ENCODE measurements at regions not wholly inside any gene's neighbourhood (a gene's known extent, or its start where the extent isn't known, plus 50 kb on each side); places are given as distances from the start of the nearest gene placed in this dataset.

GRCh38 chr2:160664603-160665140 is 171.1 kb upstream of the RBMS1 start:
- no peaks in the 10 kb centered on the region for H3K36me3 ChIP-seq
- peaks cover 5 to 6% of the 10 kb centered on the region in 2 donors for H3K4me1 ChIP-seq
- H3K9me3 ChIP-seq, result no peaks in the 10 kb centered on the region
- no peaks in the 10 kb centered on the region for H3K27me3 ChIP-seq
- H3K4me3 ChIP-seq, result no peak overlapping the region
- no peak for DNase-seq (ENCODE audit: low spot score in 2 of 2)
- intact Hi-C loops (cut with DNase I; ENCODE audit: low total_unique reads), result no loop called here
- no peak overlapping the region for H3K27ac ChIP-seq
- TF ChIP-seq CTCF (IDR thresholded peaks at IDR 0.05) (no peak), POLR2A (IDR thresholded peaks at IDR 0.05) (no peak), POLR2AphosphoS5 (IDR thresholded peaks at IDR 0.05) (no peak)

DNA sequence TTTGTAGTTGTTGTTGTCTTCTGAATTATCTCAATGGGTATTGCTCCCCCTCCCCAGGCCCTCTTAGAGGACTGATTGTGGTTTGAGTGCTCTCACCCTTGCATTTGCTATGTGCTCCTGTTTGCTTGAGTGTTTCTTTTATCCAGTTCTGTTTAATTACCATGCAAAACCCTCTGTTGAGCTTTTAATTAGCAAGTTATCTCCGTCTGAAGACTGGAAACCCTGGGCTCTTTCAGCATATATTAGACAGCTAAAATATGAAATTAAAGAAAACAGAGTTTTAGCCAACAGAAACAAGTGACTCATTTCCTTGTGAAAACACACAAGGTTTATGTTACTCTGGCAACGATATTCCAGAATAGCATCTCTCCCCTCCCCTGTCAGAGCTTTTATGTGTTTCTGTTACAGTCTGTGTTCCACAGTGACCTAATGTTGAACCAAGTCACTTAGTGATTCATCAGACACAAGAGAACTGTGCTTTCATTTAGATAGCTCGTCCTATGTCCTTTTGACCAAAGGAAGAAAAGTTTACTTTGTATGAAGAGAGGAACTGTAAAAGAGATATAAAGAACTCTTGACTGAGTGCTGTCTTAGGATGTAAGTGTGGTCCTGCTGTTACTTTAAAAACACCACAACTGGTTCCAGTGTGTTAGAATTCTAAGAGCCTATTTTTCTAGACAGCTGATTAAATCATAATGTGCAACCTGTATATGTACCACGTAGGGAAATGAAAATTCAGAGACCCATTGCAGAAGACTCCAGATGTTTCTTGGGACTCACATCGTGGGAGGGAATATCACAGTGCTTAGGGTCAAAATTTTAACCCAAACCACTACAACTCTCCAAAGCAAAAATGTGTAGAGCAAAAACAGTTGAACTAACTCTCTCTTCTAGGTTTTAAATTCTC is 172.8 kb upstream of the RBMS1 start:
- DNase-seq (ENCODE audit: low spot score in 2 of 2), result no peak
- TF ChIP-seq POLR2AphosphoS5 (IDR thresholded peaks at IDR 0.05) (peak in 1 of 3 donors; percentile 7), POLR2A (IDR thresholded peaks at IDR 0.05) (no peak)
- intact Hi-C loops (cut with DNase I; ENCODE audit: low total_unique reads), result no loop called here
- Histone ChIP-seq H3K9me3 (no peaks in the 10 kb centered on the region), H3K27me3 (no peaks in the 10 kb centered on the region), H3K27ac (peak overlapping the region; percentile 82), H3K4me3 (peak overlapping the region in 1 of 3 donors; percentile 4), H3K36me3 (no peaks in the 10 kb centered on the region), H3K4me1 (peaks cover 5 to 6% of the 10 kb centered on the region in 2 donors)

DNA sequence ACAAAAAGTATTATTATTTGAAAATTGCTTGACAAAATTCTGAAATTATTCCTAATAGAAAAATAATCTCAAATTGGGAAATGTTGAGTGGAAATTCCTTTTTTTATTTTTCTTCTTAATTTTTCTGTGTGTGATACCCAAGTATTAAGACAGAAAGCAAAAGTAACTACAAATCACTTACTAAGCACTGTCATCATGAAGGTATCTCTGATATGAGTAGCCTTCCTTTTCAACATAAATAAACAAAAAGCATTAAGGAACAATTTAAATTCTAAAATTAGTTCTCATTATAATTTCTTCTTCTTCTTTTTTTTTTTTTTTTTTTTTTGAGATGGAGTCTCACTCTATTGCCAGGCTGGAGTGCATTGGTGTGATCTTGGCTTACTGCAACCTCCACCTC is 174.2 kb upstream of the RBMS1 start:
- no peak overlapping the region for H3K4me3 ChIP-seq
- H3K27ac ChIP-seq, result peak overlapping the region in 1 of 2 donors; percentile 82
- no peaks in the 10 kb centered on the region for H3K27me3 ChIP-seq
- no peak for TF ChIP-seq POLR2A (IDR thresholded peaks at IDR 0.05)
- no peak for TF ChIP-seq CTCF (IDR thresholded peaks at IDR 0.05)
- no peak for TF ChIP-seq POLR2AphosphoS5 (IDR thresholded peaks at IDR 0.05)
- H3K36me3 ChIP-seq, result no peaks in the 10 kb centered on the region
- no peaks in the 10 kb centered on the region for H3K9me3 ChIP-seq
- no peak for DNase-seq (ENCODE audit: low spot score in 2 of 2)
- peaks cover 5 to 6% of the 10 kb centered on the region in 2 donors for H3K4me1 ChIP-seq
- intact Hi-C loops (cut with DNase I; ENCODE audit: low total_unique reads), result no loop called here

DNA sequence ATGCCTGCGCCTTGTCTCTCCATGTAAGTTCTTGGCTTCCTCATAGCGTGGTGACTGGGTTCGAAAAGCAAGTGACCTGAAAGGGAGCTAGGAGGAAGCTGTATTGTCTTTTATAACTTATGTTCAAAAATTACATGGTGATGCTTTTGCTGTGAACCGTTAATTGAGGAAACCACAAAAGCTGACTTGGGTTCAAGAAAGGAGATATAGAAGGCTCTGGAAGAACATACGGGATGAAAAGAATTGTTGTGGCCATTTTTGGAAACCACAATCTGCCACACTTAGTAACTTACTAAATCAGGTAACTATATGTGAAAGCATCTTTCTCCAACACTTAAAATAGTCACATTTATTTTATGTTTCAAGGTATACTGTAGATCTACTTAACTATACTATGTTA is 177.0 kb upstream of the RBMS1 start:
- Histone ChIP-seq H3K9me3 (no peaks in the 10 kb centered on the region), H3K4me3 (no peak overlapping the region), H3K36me3 (no peaks in the 10 kb centered on the region), H3K27ac (no peak overlapping the region), H3K4me1 (peaks cover 5 to 6% of the 10 kb centered on the region in 2 donors), H3K27me3 (no peaks in the 10 kb centered on the region)
- intact Hi-C loops (cut with DNase I; ENCODE audit: low total_unique reads), result no loop called here
- no peak for DNase-seq (ENCODE audit: low spot score in 2 of 2)
- TF ChIP-seq CTCF (IDR thresholded peaks at IDR 0.05) (no peak), POLR2AphosphoS5 (IDR thresholded peaks at IDR 0.05) (no peak)

DNA sequence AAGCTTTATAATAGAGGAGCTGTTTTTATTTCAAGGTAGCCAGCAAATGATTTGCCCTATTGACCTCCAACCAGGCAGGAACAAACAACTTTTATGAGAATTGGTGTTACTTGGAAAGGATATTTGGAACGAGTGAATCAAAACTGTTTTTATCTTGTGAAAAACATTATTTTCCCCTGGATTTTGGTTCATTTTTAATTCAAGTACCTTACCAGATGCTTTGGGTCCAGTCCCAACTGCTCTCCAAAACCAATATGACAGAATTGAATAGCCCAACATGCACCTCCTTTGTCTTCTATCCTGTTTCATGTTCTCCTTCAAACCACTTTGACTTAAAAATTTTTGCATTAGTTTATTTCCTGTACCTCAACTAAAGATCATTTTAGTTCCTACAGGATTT is 178.6 kb upstream of the RBMS1 start:
- Histone ChIP-seq H3K9me3 (no peaks in the 10 kb centered on the region), H3K4me1 (no peaks in the 10 kb centered on the region), H3K36me3 (no peaks in the 10 kb centered on the region), H3K27me3 (no peaks in the 10 kb centered on the region), H3K4me3 (no peak overlapping the region), H3K27ac (no peak overlapping the region)
- TF ChIP-seq POLR2A (IDR thresholded peaks at IDR 0.05) (no peak), POLR2AphosphoS5 (IDR thresholded peaks at IDR 0.05) (no peak), CTCF (IDR thresholded peaks at IDR 0.05) (no peak)
- DNase-seq (ENCODE audit: low spot score in 2 of 2), result no peak
- intact Hi-C loops (cut with DNase I; ENCODE audit: low total_unique reads), result no loop called here

Data from breast epithelium (tissue), 4 donors.